ENCODE measurements at regions not wholly inside any gene's neighbourhood (a gene's known extent, or its start where the extent isn't known, plus 50 kb on each side); places are given as distances from the start of the nearest gene placed in this dataset.

DNA sequence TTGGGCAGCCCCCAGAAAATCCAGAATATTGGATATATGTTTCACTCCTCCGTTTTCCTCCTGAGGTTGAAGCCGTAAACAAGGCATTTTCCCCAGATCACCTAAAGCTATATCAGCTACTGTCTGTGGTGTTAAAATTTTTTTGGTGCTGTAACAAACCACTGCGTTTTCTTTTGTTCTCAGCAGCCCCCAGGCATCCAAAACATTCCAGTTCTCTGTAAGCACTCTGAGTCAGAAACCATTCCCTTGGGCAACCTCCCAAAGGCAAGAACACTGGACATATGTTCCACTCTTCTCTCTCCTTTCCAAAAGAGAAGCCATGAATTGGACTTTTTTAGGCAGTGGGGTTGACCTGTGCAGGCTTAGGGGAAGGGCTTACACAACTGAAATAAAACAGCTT is 310.9 kb downstream of the MID1IP1 start:
- Histone ChIP-seq H3T11ph (ENCODE audit: low read length) (no peak overlapping the region), H3K27ac (ENCODE audit: insufficient read length, low read depth, low read length) (no peak overlapping the region), H3K14ac (ENCODE audit: insufficient read depth, low read length) (no peak overlapping the region), H3K27me3 (ENCODE audit: insufficient read depth, low read length) (no peaks in the 10 kb centered on the region), H3K79me2 (ENCODE audit: insufficient read depth, low read length) (no peaks in the 10 kb centered on the region), H3K9me3 (ENCODE audit: control insufficient read depth, low read depth, low read length) (peaks cover 7% of the 10 kb centered on the region), H3K23me2 (ENCODE audit: insufficient read length, low read depth, low read length, poor library complexity, severe bottlenecking) (no peaks in the 10 kb centered on the region), H2AK5ac (ENCODE audit: insufficient read length, low read length) (no peak overlapping the region), H3K4me1 (ENCODE audit: insufficient read depth, low read length) (no peaks in the 10 kb centered on the region), H2BK12ac (ENCODE audit: insufficient read length, low read depth, low read length) (no peak overlapping the region), H3K18ac (ENCODE audit: insufficient read length, low read depth, low read length) (no peak overlapping the region), H4K91ac (ENCODE audit: insufficient read length, low read depth, low read length) (no peak overlapping the region), H3K4ac (ENCODE audit: low read depth, low read length) (no peak overlapping the region), H2BK5ac (ENCODE audit: insufficient read length, low read length) (no peak overlapping the region), H2BK15ac (ENCODE audit: low read depth, low read length) (no peak overlapping the region), H3K9ac (ENCODE audit: extremely low read depth, insufficient read length, low read length) (no peak overlapping the region), H3K56ac (ENCODE audit: insufficient read length, low read depth, low read length) (no peak overlapping the region), H3K4me2 (ENCODE audit: insufficient read depth, insufficient read length, low read length) (no peak overlapping the region), H2AFZ (ENCODE audit: low read length) (no peak overlapping the region), H4K20me1 (ENCODE audit: control insufficient read depth, insufficient read depth, insufficient read length) (no peaks in the 10 kb centered on the region), H2BK20ac (ENCODE audit: low read depth, low read length, poor library complexity, severe bottlenecking) (no peak overlapping the region), H2BK120ac (ENCODE audit: low read depth, low read length, poor library complexity, severe bottlenecking) (no peak overlapping the region), H4K8ac (replicated peaks; ENCODE audit: insufficient read length, low read depth, low read length) (no peak overlapping the region), H4K5ac (ENCODE audit: insufficient read length, low read depth, low read length) (no peak overlapping the region), H3K79me1 (ENCODE audit: insufficient read depth, low read depth, low read length, poor library complexity, severe bottlenecking) (no peaks in the 10 kb centered on the region), H3K23ac (ENCODE audit: insufficient read length, low read depth, low read length) (no peak overlapping the region)
- peaks cover 81 to 83% of the 10 kb centered on the region in 2 experiments for H3K9me3 Mint-ChIP-seq
- WGBS (ENCODE audit: extremely low coverage, insufficient read length, low lambda C conversion rate): no CpG with 5 or more reads among the region's 3 CpGs
- H3K27me3 Mint-ChIP-seq (ENCODE audit: low read depth): no peaks in the 10 kb centered on the region; the same call in 1 of the 2 replicates
- H3K27ac Mint-ChIP-seq: no peak overlapping the region
- DNase-seq: no peak
- no peak for TF ChIP-seq CTCF (conservative IDR thresholded peaks at IDR 0.05)
- H3K4me3 Mint-ChIP-seq: no peak overlapping the region
- peaks cover 0 to 6% (median 5%) of the 10 kb centered on the region in 3 experiments; a peak in 5 of 7 replicates for H3K36me3 Mint-ChIP-seq (ENCODE audit: insufficient read depth in 1 of 3, low read depth in 3 of 3)
- no peaks in the 10 kb centered on the region for H3K4me1 Mint-ChIP-seq

Measured in H9 (cell line).